Chondrocyte (in vitro differentiated cells): ENCODE measurements at regions not wholly inside any gene's neighbourhood (a gene's known extent, or its start where the extent isn't known, plus 50 kb on each side); places are given as distances from the start of the nearest gene placed in this dataset.
"Not testable (repeated sequence)": the region's sequence is repeated elsewhere in the genome, so short reads cannot be mapped to it uniquely, and the experiment has no call there.

ENCODE experiments used
- DNase-seq: peaks from one replicate; pipeline ENCODE4 v3.0.0; 2021; ENCODE audit warnings: mixed read lengths, low spot score
- H3K27ac Mint-ChIP-seq: one replicate; pipeline ENCODE4 v1.8.0; 2021; ENCODE audit warnings: mild to moderate bottlenecking, moderate library complexity, mixed read lengths; ENCODE audit not compliant: unreplicated experiment
- H3K27me3 Mint-ChIP-seq: 2 replicates; pipeline ENCODE4 v1.8.0; 2021; ENCODE audit warnings: low read depth, mixed read lengths
- H3K36me3 Mint-ChIP-seq: 2 replicates; pipeline ENCODE4 v1.8.0; 2021; ENCODE audit warnings: low read depth, mixed read lengths
- H3K4me1 Mint-ChIP-seq: 2 replicates; pipeline ENCODE4 v1.8.0; 2021; ENCODE audit warnings: low read depth, mild to moderate bottlenecking, mixed read lengths
- H3K4me3 Mint-ChIP-seq: one replicate; pipeline ENCODE4 v1.8.0; 2021; ENCODE audit warnings: mild to moderate bottlenecking, moderate library complexity, mixed read lengths; ENCODE audit not compliant: unreplicated experiment
- H3K9me3 Mint-ChIP-seq: 2 replicates; pipeline ENCODE4 v1.8.0; 2021; ENCODE audit warnings: low read depth, mixed read lengths
- CTCF ChIP-seq: fragments of 200-600 bp; sonication (generic); IDR thresholded peaks from 2 replicates; pipeline ENCODE4 v1.5.0; 2021; ENCODE audit warnings: antibody characterized with exemption, mild to moderate bottlenecking, moderate library complexity

GRCh38 chr17:15802917-15803316, 70.8 kb downstream of the TBC1D26 start:
- DNase-seq, H3K27me3 Mint-ChIP-seq, H3K27ac Mint-ChIP-seq, H3K4me1 Mint-ChIP-seq, H3K9me3 Mint-ChIP-seq, H3K4me3 Mint-ChIP-seq, H3K36me3 Mint-ChIP-seq: not testable (repeated sequence)

DNA sequence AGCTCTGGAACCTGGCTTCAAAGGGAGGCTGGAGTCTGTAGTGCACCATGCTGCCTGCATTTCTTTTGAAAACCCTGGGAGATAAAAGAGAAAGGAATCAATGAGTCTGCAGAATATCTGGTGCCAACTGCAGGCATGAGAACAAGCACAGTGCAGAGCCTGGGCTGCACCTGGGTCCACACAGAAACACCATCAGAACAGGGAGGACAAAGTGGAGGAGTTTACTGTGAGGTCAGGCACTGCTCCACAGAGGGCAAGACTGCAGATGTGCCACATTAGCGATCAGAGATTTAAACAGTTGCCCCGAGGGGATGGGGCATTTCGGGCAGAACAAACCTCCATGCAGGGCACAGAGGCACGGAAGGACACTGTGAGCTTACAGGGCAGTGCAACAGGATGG, 74.7 kb downstream of the TBC1D26 start:
- not testable (repeated sequence) for H3K27me3 Mint-ChIP-seq, H3K36me3 Mint-ChIP-seq, H3K4me3 Mint-ChIP-seq, H3K9me3 Mint-ChIP-seq, H3K27ac Mint-ChIP-seq, H3K4me1 Mint-ChIP-seq, DNase-seq

- H3K4me3 Mint-ChIP-seq, DNase-seq, H3K4me1 Mint-ChIP-seq: not testable (repeated sequence)
Measured at GRCh38 chr17:15813388-15813787, 81.3 kb downstream of the TBC1D26 start.

DNA sequence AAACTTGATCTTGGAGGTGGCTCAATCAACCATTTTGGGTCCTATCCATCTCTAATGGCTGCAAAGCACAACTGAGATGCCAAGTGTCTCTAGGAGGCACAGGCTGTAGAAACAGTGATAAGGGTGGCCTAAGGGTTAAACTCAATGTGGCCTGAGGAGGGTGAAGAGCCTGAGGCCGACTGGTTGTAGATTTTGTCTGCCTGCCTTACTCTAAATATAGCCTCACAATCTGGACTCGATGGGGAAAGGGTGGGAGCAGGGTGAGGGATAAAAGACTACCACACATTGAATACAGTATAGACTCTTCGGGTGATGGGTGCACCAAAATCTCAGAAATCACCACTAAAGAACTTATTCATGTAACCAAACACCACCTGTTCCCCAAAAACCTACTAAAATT, 81.9 kb downstream of the TBC1D26 start:
- H3K9me3 Mint-ChIP-seq, H3K27ac Mint-ChIP-seq, H3K4me1 Mint-ChIP-seq, H3K4me3 Mint-ChIP-seq, H3K36me3 Mint-ChIP-seq, H3K27me3 Mint-ChIP-seq, DNase-seq: not testable (repeated sequence)

More at GRCh38 chr17:15813388-15813787, 81.3 kb downstream of the TBC1D26 start:
- not testable (repeated sequence) for H3K9me3 Mint-ChIP-seq, H3K27me3 Mint-ChIP-seq, H3K27ac Mint-ChIP-seq, H3K36me3 Mint-ChIP-seq

DNA sequence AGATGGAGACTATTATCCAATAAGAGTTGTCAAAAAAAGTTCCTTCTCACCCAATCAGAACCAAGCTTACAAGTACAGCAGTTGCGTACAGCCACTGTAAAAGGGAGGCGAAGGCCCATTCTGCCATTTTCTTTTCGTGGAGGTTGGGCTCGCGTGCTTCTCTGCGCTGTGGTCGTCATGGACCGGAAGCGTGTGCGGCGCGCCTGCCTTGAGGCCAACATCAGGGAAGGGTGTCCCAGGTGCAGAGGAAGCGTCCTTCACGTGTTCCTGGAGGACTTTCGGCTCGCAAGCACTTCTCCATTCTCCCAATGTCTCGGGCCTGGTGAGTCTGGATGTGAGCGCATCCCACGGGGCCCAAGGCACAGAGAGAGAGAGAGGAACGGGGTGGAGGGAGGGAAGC, 85.8 kb downstream of the TBC1D26 start:
- not testable (repeated sequence) for DNase-seq, H3K4me3 Mint-ChIP-seq, H3K4me1 Mint-ChIP-seq, H3K27me3 Mint-ChIP-seq, H3K9me3 Mint-ChIP-seq, H3K36me3 Mint-ChIP-seq, H3K27ac Mint-ChIP-seq

GRCh38 chr17:15822280-15822679, 90.2 kb downstream of the TBC1D26 start:
- not testable (repeated sequence) for H3K36me3 Mint-ChIP-seq, H3K27me3 Mint-ChIP-seq, H3K4me1 Mint-ChIP-seq, DNase-seq, H3K9me3 Mint-ChIP-seq, H3K4me3 Mint-ChIP-seq, H3K27ac Mint-ChIP-seq

DNA sequence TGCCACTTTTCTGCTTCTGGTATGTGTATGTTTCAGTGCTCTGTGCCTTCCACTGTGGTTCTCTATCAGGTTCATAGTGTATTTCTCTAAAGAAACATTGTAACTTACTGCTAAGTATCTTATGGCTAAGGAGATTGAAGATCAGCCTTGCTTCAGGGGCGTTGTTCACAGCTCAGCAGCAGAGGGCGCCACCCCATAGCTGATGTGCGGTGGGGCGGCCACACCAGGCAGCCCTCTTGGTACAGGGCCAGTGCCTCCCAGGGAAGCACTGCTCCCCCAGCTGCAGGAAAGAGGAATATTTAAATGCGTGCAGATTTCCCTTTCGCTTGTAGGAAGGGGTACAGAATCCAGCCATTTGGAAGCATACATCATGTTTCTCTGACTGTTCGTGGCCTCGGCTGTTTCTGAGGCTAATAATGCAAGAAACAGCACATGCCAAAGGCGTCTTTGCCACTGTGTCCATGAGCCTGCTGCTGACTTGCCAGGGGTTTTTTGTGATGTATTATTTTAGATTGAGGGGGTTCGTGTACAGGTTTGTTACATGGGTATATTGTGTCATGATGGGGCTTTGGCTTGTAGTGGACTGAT, 96.7 kb downstream of the TBC1D26 start:
- H3K4me3 Mint-ChIP-seq, H3K27ac Mint-ChIP-seq, H3K36me3 Mint-ChIP-seq, H3K9me3 Mint-ChIP-seq, DNase-seq, H3K27me3 Mint-ChIP-seq: not testable (repeated sequence)
- TF ChIP-seq CTCF: peak; percentile 87
- H3K4me1 Mint-ChIP-seq: peaks cover 13% of the 10 kb centered on the region

GRCh38 chr17:15830221-15830620, 98.1 kb downstream of the TBC1D26 start:
- not testable (repeated sequence) for DNase-seq, H3K36me3 Mint-ChIP-seq

GRCh38 chr17:15831182-15831581, 99.1 kb downstream of the TBC1D26 start:
- DNase-seq, H3K9me3 Mint-ChIP-seq, H3K36me3 Mint-ChIP-seq, H3K27ac Mint-ChIP-seq, H3K4me3 Mint-ChIP-seq, H3K27me3 Mint-ChIP-seq: not testable (repeated sequence)
- peaks cover 15% of the 10 kb centered on the region for H3K4me1 Mint-ChIP-seq

More at GRCh38 chr17:15830221-15830620, 98.1 kb downstream of the TBC1D26 start:
- H3K9me3 Mint-ChIP-seq, H3K4me3 Mint-ChIP-seq, H3K27me3 Mint-ChIP-seq, H3K27ac Mint-ChIP-seq: not testable (repeated sequence)
- H3K4me1 Mint-ChIP-seq: peaks cover 15% of the 10 kb centered on the region

- H3K9me3 Mint-ChIP-seq, H3K27me3 Mint-ChIP-seq, H3K4me3 Mint-ChIP-seq, H3K36me3 Mint-ChIP-seq, DNase-seq, H3K27ac Mint-ChIP-seq: not testable (repeated sequence)
- H3K4me1 Mint-ChIP-seq: peaks cover 15% of the 10 kb centered on the region
Measured at GRCh38 chr17:15832921-15833480, 100.9 kb downstream of the TBC1D26 start.

GRCh38 chr17:15833890-15834289, 101.8 kb downstream of the TBC1D26 start:
- not testable (repeated sequence) for H3K9me3 Mint-ChIP-seq, H3K27me3 Mint-ChIP-seq, H3K27ac Mint-ChIP-seq, H3K36me3 Mint-ChIP-seq, DNase-seq, H3K4me3 Mint-ChIP-seq
- H3K4me1 Mint-ChIP-seq: peaks cover 13% of the 10 kb centered on the region

DNA sequence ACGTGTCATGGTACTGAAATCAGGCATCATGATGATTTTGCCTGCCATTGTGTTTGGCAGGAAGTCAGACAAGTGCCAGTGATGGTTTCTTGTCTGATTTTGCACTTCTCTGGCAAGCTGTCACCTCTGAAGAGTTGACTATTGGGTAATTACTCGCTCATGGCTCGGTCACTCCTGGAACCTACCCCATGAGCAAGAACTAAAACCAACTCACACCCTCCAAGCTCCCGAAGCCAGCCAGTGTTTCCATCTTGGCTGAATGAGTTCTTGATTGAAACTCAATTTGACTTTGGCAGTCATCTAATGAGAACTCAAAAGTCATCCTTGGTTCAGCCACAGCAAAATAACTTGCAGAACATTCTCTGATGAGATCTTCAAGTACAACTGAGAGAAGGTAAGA, 103.4 kb downstream of the TBC1D26 start:
- not testable (repeated sequence) for H3K27me3 Mint-ChIP-seq, H3K36me3 Mint-ChIP-seq, DNase-seq, H3K4me3 Mint-ChIP-seq, H3K4me1 Mint-ChIP-seq, H3K9me3 Mint-ChIP-seq, H3K27ac Mint-ChIP-seq
